ENCODE measurements at regions not wholly inside any gene's neighbourhood (a gene's known extent, or its start where the extent isn't known, plus 50 kb on each side); places are given as distances from the start of the nearest gene placed in this dataset.
"Not testable (repeated sequence)": the region's sequence is repeated elsewhere in the genome, so short reads cannot be mapped to it uniquely, and the experiment has no call there.

- H3K27me3 ChIP-seq = no peaks in the 10 kb centered on the region
- WGBS, 3 donors = 79 to 90% (median 84%) methylated on average over 15 to 17 of the region's 17 CpGs
- no peaks in the 10 kb centered on the region for H3K36me3 ChIP-seq
- peak in 2 of 5 donors; percentile 17 to 35 for DNase-seq
- H3K27ac ChIP-seq = no peak overlapping the region
- no peaks in the 10 kb centered on the region for H3K4me1 ChIP-seq (ENCODE audit: insufficient read depth)
- intact Hi-C loops (cut with DNase I) = no loop called here
- H3K9me3 ChIP-seq = no peaks in the 10 kb centered on the region
- TF ChIP-seq EP300 (IDR thresholded peaks at IDR 0.05) (no peak), CTCF (IDR thresholded peaks at IDR 0.05) (no peak), POLR2A (IDR thresholded peaks at IDR 0.05) (no peak)
- H3K4me3 ChIP-seq = no peak overlapping the region
Measured at GRCh38 chr22:23393721-23394320, 186.3 kb downstream of the IGLL1 start.

- intact Hi-C loops (cut with DNase I); H3K36me3 ChIP-seq; H3K9me3 ChIP-seq; H3K27me3 ChIP-seq; H3K27ac ChIP-seq; H3K4me1 ChIP-seq (ENCODE audit: insufficient read depth); H3K4me3 ChIP-seq: not testable (repeated sequence)
- peak in 2 of 5 donors; percentile 9 to 36 for DNase-seq
- 52 to 59% (median 52%) methylated on average over 8 to 14 of the region's 14 CpGs for WGBS, 3 donors
Measured at GRCh38 chr22:23393199-23393598, 186.9 kb downstream of the IGLL1 start.

GRCh38 chr22:23392420-23393121 is 187.5 kb downstream of the IGLL1 start:
- intact Hi-C loops (cut with DNase I) = no loop called here

GRCh38 chr22:23391022-23391421 is 189.1 kb downstream of the IGLL1 start:
- Histone ChIP-seq H3K27ac (no peak overlapping the region), H3K36me3 (no peaks in the 10 kb centered on the region), H3K27me3 (no peaks in the 10 kb centered on the region), H3K9me3 (no peaks in the 10 kb centered on the region), H3K4me3 (no peak overlapping the region), H3K4me1 (ENCODE audit: insufficient read depth) (no peaks in the 10 kb centered on the region)
- intact Hi-C loops (cut with DNase I) = no loop called here
- 84 to 85% (median 85%) methylated on average over 14 of the region's 14 CpGs for WGBS, 3 donors
- no peak for TF ChIP-seq POLR2A (IDR thresholded peaks at IDR 0.05)
- no peak for DNase-seq

More at GRCh38 chr22:23392420-23393121, 187.5 kb downstream of the IGLL1 start:
- H3K27ac ChIP-seq = no peak overlapping the region
- no peaks in the 10 kb centered on the region for H3K27me3 ChIP-seq
- peak in 1 of 5 donors; percentile 18 for DNase-seq
- no peaks in the 10 kb centered on the region for H3K4me1 ChIP-seq (ENCODE audit: insufficient read depth)
- TF ChIP-seq CTCF (IDR thresholded peaks at IDR 0.05) = no peak
- TF ChIP-seq POLR2A (IDR thresholded peaks at IDR 0.05) = no peak
- TF ChIP-seq EP300 (IDR thresholded peaks at IDR 0.05) = no peak
- 84 to 86% (median 85%) methylated on average over 11 of the region's 11 CpGs for WGBS, 3 donors
- no peaks in the 10 kb centered on the region for H3K9me3 ChIP-seq
- no peaks in the 10 kb centered on the region for H3K36me3 ChIP-seq
- H3K4me3 ChIP-seq = no peak overlapping the region

GRCh38 chr22:23389271-23390071 is 190.6 kb downstream of the IGLL1 start:
- WGBS, 3 donors = 42 to 43% (median 43%) methylated on average over 19 to 21 of the region's 21 CpGs
- intact Hi-C loops (cut with DNase I) = loop anchor here in 3 of 4 donors (5.0 to 10.0 kb wide), 4 partner anchors 75 to 217 kb away; no protein-coding TSS in a partner anchor

More at GRCh38 chr22:23389271-23390071, 190.6 kb downstream of the IGLL1 start:
- Histone ChIP-seq H3K9me3 (no peaks in the 10 kb centered on the region), H3K27ac (no peak overlapping the region), H3K27me3 (no peaks in the 10 kb centered on the region), H3K36me3 (no peaks in the 10 kb centered on the region), H3K4me3 (no peak overlapping the region), H3K4me1 (ENCODE audit: insufficient read depth) (peaks cover 10% of the 10 kb centered on the region)
- no peak for DNase-seq
- TF ChIP-seq POLR2A (IDR thresholded peaks at IDR 0.05) = no peak
- no peak for TF ChIP-seq CTCF (IDR thresholded peaks at IDR 0.05)
- TF ChIP-seq EP300 (IDR thresholded peaks at IDR 0.05) = no peak
